ENCODE measurements at regions not wholly inside any gene's neighbourhood (a gene's known extent, or its start where the extent isn't known, plus 50 kb on each side); places are given as distances from the start of the nearest gene placed in this dataset.

DNA sequence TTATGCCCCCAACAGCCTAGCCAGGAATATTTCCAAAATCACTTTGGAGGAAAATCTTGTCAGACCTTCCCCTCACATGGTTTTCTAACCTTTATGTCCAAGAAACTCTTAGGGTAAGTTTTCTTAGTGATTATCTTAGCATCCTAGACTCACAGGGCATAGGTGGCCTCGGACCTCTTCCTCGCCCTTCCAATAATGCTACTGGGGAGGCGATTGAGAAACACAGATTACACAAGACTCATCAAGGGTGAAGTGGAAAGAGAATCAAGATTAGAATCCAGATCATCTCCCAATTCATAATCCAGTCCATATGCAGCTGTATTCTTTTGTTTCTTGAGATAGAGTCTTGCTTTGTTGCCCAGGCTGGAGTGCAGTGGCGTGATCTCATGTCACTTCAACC lies 358.4 kb upstream of the CDH5 start:
- peak overlapping the region; percentile 30 for H2BK5ac ChIP-seq (ENCODE audit: low read depth, low read length, poor library complexity, severe bottlenecking)
- H3K9me1 ChIP-seq (ENCODE audit: insufficient read depth, low read length): 0 out of 2 replicates have a peak, but pooled peaks cover 2% of the 10 kb centered on the region
- peak overlapping the region; percentile 3 for H4K5ac ChIP-seq (ENCODE audit: low read depth, low read length)
- H2BK120ac ChIP-seq (ENCODE audit: low read depth, low read length): peak overlapping the region; percentile 53
- H2AFZ ChIP-seq (replicated peaks; ENCODE audit: low read length, poor library complexity): peak overlapping the region; percentile 17
- H3K27ac ChIP-seq (ENCODE audit: insufficient read depth, low read length): peak overlapping the region; percentile 70; the same call in 1 of the 2 replicates
- H3K14ac ChIP-seq (replicated peaks; ENCODE audit: low read depth, low read length): peak overlapping the region; percentile 43; the same call in 1 of the 2 replicates
- CTCF ChIA-PET: interaction anchor here (0.8 kb wide), 1 partner anchor 10 kb away, joined by 3 read pairs; no protein-coding TSS in a partner anchor
- H3K79me1 ChIP-seq (ENCODE audit: low read depth in 1 of 2, low read length in 2 of 2): no peaks in the 10 kb centered on the region
- H3K23ac ChIP-seq (ENCODE audit: low read depth, low read length): peak overlapping the region; percentile 6; the same call in 1 of the 2 replicates
- H3K9me3 ChIP-seq (ENCODE audit: control insufficient read depth, insufficient read depth, low read length): no peaks in the 10 kb centered on the region
- peak overlapping the region; percentile 32; the same call in 1 of the 2 replicates for H3K9ac ChIP-seq (ENCODE audit: low read depth, low read length)
- no peaks in the 10 kb centered on the region for H3K36me3 ChIP-seq (ENCODE audit: control insufficient read depth, insufficient read depth, low read length)
- no peak overlapping the region for H3K4me3 ChIP-seq (ENCODE audit: insufficient read depth, low read depth, low read length)
- peak overlapping the region; percentile 64 for H3K4me2 ChIP-seq (ENCODE audit: low read depth, low read length)
- peak overlapping the region; percentile 57 for H2BK20ac ChIP-seq (ENCODE audit: low read depth, low read length)
- H2BK15ac ChIP-seq (ENCODE audit: low read depth, low read length): peak overlapping the region; percentile 23; the same call in 1 of the 3 replicates
- peak overlapping the region; percentile 16; the same call in 1 of the 2 replicates for H3K56ac ChIP-seq (ENCODE audit: extremely low read depth, insufficient read depth, low read length)
- no peaks in the 10 kb centered on the region; the same call in 1 of the 2 replicates for H3K27me3 ChIP-seq (ENCODE audit: control insufficient read depth, insufficient read depth, low read length)
- peak overlapping the region; percentile 46 for H4K91ac ChIP-seq (ENCODE audit: insufficient read depth, low read depth, low read length)
- in situ Hi-C loops (cut with MboI; ENCODE audit: low sequenced_read_pairs) (no loop called here), dilution Hi-C loops (cut with HindIII; ENCODE audit: low sequenced_read_pairs, unreplicated experiment) (no loop called here), intact Hi-C loops (cut with micrococcal nuclease) (loop anchor here (5.0 kb wide), 1 partner anchor 124 kb away; no protein-coding TSS in a partner anchor)
- peak overlapping the region in 1 of 2 experiments; percentile 23; a peak in 2 of 4 replicates for H4K8ac ChIP-seq (ENCODE audit: low read depth in 2 of 2, low read length in 2 of 2)
- no CpG with 5 or more reads among the region's 4 CpGs for WGBS, 2 experiments (ENCODE audit: extremely low coverage in 2 of 2, insufficient read length in 1 of 2)
- peak overlapping the region; percentile 39 for H3K18ac ChIP-seq (ENCODE audit: low read depth, low read length)
- peaks cover 16% of the 10 kb centered on the region for H3K4me1 ChIP-seq (ENCODE audit: control insufficient read depth, insufficient read depth, low read length)
- no peak for DNase-seq
- H2AK9ac ChIP-seq (replicated peaks; ENCODE audit: low read depth, low read length, poor library complexity): no peak overlapping the region
- BruUV-seq (replicated peaks): no TSS peak
- no peak for TF ChIP-seq NFE2L2 (IDR thresholded peaks at IDR 0.05; ENCODE audit: low read depth, low read length)
- no peak for TF ChIP-seq MXI1 (IDR thresholded peaks at IDR 0.05; ENCODE audit: borderline replicate concordance, low read depth, low read length)
- peak; percentile 72 for TF ChIP-seq CEBPB (IDR thresholded peaks at IDR 0.05; ENCODE audit: low read depth, low read length)
- ATAC-seq (ENCODE audit: low read depth): no peak
- peak overlapping the region; percentile 70 for H3K4ac ChIP-seq (ENCODE audit: low read depth, low read length)
- H4K20me1 ChIP-seq (ENCODE audit: insufficient read depth, low read length): no peaks in the 10 kb centered on the region
- peak overlapping the region; percentile 73 for H2AK5ac ChIP-seq (ENCODE audit: low read depth, low read length)
- POLR2A ChIA-PET (ENCODE audit: unreplicated experiment): no interaction called here
